Stimulated activated CD8-positive, alpha-beta memory T cell treated with anti-CD3 and anti-CD28 coated beads, Interleukin-12 subunit alpha, Interleukin-12 subunit beta, amount 100 ng/mL, for 1 hour (primary cell): ENCODE measurements at regions not wholly inside any gene's neighbourhood (a gene's known extent, or its start where the extent isn't known, plus 50 kb on each side); places are given as distances from the start of the nearest gene placed in this dataset.

Experiments
- DNase-seq: peaks from one replicate; pipeline ENCODE4 v3.0.0-alpha.2; 2020; ENCODE audit warnings: low read depth

DNA sequence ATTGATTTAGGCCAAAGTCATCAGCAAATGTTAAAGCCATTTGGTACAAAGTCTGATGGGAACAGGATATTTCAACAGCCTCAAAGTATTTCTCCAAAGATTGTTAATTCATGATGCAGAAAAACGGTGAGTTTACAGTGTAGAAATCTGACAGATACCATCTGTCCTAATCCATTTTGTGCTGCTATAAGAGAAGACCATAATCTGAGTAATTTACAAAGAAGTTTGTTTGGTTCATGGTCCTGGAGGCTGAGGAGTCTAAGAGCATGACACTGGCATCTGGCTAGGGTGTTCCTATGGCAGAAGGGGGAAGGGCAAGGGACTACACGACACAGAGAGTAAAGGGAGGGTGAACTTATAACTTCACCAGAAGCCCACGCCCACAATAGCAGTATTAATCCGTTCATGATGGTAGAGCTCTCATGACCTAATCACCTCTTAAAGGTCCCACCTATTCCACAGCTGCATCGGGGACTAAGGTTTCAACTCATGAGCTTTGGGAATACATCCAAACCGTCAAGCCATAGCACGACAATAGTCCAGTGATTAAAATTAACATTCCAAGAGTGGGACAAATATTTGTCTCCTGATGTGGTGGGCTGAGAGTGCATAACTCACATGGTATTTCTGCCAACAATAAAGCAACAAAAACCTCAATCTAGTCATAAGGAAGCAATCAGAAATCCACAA is 298.6 kb upstream of the AKR1E2 start:
- DNase-seq: no peak

GRCh38 chr10:4526311-4526731 is 299.7 kb upstream of the AKR1E2 start:
- no peak for DNase-seq

- no peak for DNase-seq
Observed at GRCh38 chr10:4525103-4525502, 300.9 kb upstream of the AKR1E2 start.

- DNase-seq: no peak
Observed at GRCh38 chr10:4522296-4523000, 303.6 kb upstream of the AKR1E2 start.

GRCh38 chr10:4519658-4520402 is 306.2 kb upstream of the AKR1E2 start:
- no peak for DNase-seq

DNA sequence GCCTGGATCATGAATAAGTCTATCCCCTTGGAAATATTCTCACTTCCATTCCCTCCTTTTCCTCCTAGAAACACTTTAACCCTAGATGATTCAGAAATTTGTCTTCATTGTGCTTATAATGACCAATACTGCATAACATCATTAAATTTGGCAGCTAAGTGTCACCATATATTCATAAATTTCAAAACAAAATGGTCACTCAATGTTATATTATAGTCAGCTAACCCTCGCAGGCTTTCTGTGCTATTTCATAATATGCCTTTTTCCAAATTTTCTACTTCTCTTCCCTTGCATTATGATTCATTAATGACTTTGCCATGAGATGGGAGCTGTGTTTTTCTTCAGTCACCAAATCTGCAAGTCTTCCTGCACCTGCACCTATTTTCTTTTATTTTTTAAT is 308.3 kb upstream of the AKR1E2 start:
- DNase-seq: no peak

GRCh38 chr10:4515721-4516120 is 310.3 kb upstream of the AKR1E2 start:
- DNase-seq: no peak

- DNase-seq: no peak
Observed at GRCh38 chr10:4514445-4515108, 311.4 kb upstream of the AKR1E2 start.

DNA sequence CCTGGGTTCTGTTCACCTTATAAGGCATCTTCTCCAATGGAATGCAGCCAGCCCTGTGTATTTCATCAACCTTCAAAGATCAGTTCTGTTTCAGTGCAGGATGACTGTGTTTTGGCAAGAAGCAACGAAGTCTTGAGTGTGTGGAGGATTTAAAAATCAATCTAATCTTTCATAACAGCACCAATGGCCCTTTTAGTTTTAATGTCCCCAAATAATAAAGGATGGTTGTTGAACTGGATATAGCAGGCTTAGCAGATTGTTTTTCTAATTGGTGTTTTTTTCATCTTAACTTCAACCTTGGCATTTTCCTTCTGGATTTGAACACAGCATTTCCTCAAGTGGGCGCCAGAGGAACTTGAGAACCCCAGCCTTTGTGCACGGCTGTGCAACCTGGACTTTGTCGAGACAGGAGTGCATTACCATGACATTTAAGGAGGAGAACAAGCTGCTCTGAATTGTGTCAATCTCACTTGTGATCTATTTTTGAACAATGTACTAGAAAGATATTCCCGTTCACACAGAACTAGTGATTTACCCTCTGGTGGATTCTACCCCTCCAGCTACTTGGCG is 313.3 kb upstream of the AKR1E2 start:
- DNase-seq: no peak

DNA sequence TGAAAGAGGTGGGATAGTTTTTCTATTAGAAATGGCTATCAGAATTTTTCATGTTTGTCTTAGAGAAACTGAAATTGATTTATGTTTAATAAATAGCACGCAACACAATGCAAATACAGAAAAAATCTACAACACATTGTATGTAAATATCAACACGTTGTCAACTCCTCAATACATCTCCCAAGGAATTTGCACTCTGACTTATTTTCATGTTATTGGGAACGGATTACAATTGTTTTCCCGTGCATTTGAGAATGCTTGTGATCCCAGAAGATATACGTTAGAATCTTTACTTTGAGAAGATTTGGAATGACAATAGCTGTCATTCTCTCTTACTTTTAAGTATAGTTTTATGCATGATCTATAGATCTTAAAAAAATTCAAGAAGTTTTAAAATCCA is 313.8 kb upstream of the AKR1E2 start:
- DNase-seq: no peak

DNA sequence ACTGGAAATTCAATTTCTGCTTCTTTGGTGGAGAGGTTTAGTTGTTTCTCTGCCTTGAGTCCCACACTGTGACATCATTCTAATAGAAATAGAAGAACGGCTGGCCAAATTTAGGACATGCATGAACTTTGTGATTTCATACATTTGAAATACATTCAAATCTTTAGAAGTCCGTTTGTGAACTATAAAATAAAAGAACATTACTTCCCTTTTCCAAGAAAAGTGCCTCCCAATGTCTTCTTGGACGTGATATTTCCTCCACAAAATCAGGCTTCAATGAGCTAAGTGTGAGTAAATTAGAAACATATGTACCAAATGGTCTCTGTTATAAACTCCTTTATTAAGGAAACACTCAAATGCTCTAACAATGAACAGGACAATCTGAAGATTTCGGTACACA is 314.5 kb upstream of the AKR1E2 start:
- no peak for DNase-seq

DNA sequence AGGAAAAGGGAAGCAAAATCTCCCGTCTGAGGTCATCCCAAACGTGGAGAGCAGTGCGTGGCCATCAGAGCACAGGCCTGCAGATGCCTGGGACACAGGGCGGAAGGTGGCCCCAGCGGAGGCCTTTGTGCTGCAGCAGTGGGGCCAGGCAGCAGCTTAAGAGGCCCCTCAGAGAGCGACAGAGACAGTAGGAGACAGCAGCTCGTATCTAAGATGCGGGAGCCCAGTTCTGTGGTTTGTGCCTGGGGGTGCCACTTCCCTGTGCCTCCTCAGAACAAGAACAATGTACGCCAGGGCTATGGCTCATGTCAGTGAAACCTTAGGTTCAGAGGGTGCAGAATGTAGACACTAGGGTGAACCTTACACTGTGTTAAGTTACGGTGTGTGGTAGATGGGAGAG is 316.6 kb upstream of the AKR1E2 start:
- no peak for DNase-seq

GRCh38 chr10:4506095-4506494 is 319.9 kb upstream of the AKR1E2 start:
- no peak for DNase-seq

DNA sequence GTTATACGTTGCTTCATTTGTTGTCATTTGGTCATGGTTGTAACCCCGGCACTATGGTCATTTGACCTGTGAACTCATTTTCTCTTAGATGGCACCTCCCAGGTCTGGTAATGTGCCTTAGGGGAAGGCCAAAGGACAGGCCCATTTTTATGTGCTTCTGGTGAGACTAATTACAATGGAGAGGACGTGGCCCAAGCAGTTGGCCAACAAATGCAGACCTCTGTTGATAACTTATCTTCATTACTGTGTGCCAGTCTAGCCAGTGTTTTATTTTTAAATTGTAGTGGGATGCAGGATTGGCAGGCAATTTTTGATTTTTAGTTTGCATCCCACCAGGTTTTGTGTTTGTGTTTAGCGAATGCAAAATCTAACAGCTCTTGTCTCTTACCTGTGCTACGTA is 321.5 kb upstream of the AKR1E2 start:
- DNase-seq: no peak

DNA sequence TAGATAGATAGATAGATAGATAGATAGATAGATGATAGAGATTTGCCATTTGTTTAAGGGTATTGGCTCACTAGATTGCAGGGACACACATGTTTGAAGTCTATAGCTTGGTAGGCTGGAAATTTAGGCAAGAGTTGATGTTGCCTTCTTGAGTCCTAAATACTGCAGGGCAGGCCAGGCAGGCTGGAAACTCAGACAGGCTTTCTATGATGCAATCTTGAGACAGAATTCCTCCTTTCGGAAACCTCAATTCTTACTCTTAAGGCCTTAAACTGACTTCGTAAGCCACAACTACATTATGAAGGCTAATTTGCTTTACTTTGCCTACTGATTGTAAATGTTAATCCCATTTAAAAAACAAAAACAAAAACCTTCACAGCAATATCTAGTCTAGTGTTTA is 322.9 kb upstream of the AKR1E2 start:
- DNase-seq: no peak

GRCh38 chr10:4501306-4501705 is 324.7 kb upstream of the AKR1E2 start:
- DNase-seq: no peak

- no peak for DNase-seq
Observed at GRCh38 chr10:4498711-4499251, 327.2 kb upstream of the AKR1E2 start.

DNA sequence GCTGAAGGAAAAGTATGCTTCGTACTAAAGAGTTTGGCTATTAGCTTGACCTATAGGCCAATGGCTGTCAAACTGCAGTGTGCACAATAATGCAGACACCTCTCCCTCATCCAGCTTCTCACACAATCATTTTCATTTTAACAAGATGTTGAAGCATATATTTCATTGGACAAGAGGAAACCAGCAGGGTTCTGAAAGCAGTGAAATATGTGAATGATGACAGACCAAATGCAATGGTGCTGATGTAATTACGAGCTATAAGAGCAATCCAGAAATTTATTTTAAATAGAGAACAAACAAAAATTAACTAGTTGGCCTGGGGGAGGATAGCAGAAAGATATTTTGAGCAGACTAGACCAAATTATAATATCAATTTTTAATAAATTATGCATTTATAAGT is 331.5 kb upstream of the AKR1E2 start:
- DNase-seq: no peak

- no peak for DNase-seq
Observed at GRCh38 chr10:4492202-4492601, 333.8 kb upstream of the AKR1E2 start.

DNA sequence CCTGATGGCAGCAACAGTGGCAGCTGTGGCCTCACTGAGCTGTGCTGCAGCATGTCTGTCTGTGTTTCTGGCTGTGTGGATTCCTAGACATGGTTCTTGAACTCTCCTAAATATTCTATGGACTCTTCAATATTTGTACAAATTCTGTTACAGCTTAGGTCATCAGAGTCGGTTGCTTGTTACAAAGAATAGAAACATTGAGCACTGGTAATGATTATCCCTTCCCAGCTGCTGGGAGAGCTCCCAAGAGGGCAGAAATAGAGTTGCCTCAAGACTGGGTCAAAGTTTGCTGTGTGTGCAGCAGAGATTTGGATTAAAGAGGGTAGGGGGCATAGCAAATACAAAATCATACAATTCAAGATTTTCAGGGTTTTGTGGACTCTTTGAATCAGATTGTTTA is 337.1 kb upstream of the AKR1E2 start:
- no peak for DNase-seq

DNA sequence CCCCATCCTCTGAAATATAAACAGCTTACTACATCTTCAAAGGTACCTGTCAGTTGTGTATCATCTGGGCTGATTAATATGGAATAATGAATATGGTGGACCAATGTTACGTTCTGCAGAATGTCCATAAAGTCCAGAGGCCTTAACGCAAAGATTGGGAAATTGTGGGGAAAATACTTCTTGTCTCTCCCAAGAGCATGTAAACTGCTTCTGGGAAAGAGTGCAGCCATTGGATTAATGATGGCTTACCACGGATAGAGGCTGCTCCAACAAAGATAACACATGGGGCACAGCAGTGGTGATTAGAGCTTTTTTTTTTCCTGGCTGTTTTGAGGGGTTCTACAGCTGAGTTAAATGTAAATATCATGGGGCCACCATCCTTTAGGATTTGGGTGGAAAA is 340.4 kb upstream of the AKR1E2 start:
- no peak for DNase-seq

DNA sequence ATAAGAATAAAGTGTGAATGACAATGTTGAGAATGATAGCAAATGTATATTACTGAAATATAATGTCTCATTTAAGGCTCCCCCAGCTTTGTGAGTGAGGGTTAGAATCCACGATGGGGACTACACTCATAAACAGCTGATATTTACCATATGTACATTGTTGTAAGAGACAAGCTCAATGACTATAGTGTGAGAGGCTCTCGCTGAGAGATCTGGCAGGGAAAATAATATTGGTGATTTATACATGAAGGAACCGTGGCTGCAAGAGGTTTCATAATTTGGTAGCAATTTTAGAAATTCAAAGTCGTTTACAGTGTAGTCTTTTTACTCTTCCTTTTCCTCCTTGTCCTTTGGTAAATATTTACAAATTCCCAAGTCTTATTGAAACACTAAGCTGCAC is 342.2 kb upstream of the AKR1E2 start:
- no peak for DNase-seq
